ENCODE measurements at regions not wholly inside any gene's neighbourhood (a gene's known extent, or its start where the extent isn't known, plus 50 kb on each side); places are given as distances from the start of the nearest gene placed in this dataset.

GRCh38 chr6:134628154-134628553 lies 310.2 kb upstream of the SGK1 start:
- Histone ChIP-seq H3K4me3 (replicated peaks in 1 of 4; ENCODE audit: control extremely low read depth in 1 of 4, insufficient read depth in 1 of 4, low read depth in 3 of 4, low read length in 4 of 4) (no peak overlapping the region), H4K20me1 (ENCODE audit: control insufficient read depth, extremely low read depth, insufficient read depth, low read length) (no peaks in the 10 kb centered on the region), H3K27ac (ENCODE audit: insufficient read depth, low read length) (no peak overlapping the region), H3K79me2 (ENCODE audit: control insufficient read depth, insufficient read depth, low read length) (no peaks in the 10 kb centered on the region), H3K9me3 (ENCODE audit: control insufficient read depth, insufficient read depth, low read depth, low read length) (no peaks in the 10 kb centered on the region), H3K36me3 (ENCODE audit: control insufficient read depth, insufficient read depth, low read length) (no peaks in the 10 kb centered on the region), H3K9ac (ENCODE audit: insufficient read depth, low read length) (no peak overlapping the region), H3K4me2 (ENCODE audit: extremely low read depth, insufficient read depth, low read length) (no peak overlapping the region), H2AFZ (ENCODE audit: low read length) (no peak overlapping the region), H3K4me1 (ENCODE audit: control insufficient read depth, extremely low read depth, insufficient read depth, low read length) (no peaks in the 10 kb centered on the region), H3K27me3 (ENCODE audit: control insufficient read depth, insufficient read depth, low read length) (no peaks in the 10 kb centered on the region)
- TF ChIP-seq EZH2 (IDR thresholded peaks at IDR 0.05; ENCODE audit: low read length, missing control alignments) (no peak), CTCF (conservative IDR thresholded peaks at IDR 0.05 in 1 of 2, IDR thresholded peaks at IDR 0.05 in 1 of 2; ENCODE audit: low read depth in 1 of 2, low read length in 2 of 2) (no peak)
- DNase-seq (ENCODE audit: low read depth in 2 of 2), result no peak

- H2AFZ ChIP-seq (ENCODE audit: low read length), result no peak overlapping the region
- no peaks in the 10 kb centered on the region for H3K27me3 ChIP-seq (ENCODE audit: control insufficient read depth, insufficient read depth, low read length)
- H3K9me3 ChIP-seq (ENCODE audit: control insufficient read depth, insufficient read depth, low read depth, low read length), result no peaks in the 10 kb centered on the region
- no peak for DNase-seq (ENCODE audit: low read depth in 2 of 2)
- H3K4me3 ChIP-seq (replicated peaks in 1 of 4; ENCODE audit: control extremely low read depth in 1 of 4, insufficient read depth in 1 of 4, low read depth in 3 of 4, low read length in 4 of 4), result no peak overlapping the region
- no peak overlapping the region for H3K27ac ChIP-seq (ENCODE audit: insufficient read depth, low read length)
- H3K36me3 ChIP-seq (ENCODE audit: control insufficient read depth, insufficient read depth, low read length), result no peaks in the 10 kb centered on the region
- no peaks in the 10 kb centered on the region for H3K79me2 ChIP-seq (ENCODE audit: control insufficient read depth, insufficient read depth, low read length)
- H4K20me1 ChIP-seq (ENCODE audit: control insufficient read depth, extremely low read depth, insufficient read depth, low read length), result no peaks in the 10 kb centered on the region
- no peak for TF ChIP-seq EZH2 (IDR thresholded peaks at IDR 0.05; ENCODE audit: low read length, missing control alignments)
- no peak for TF ChIP-seq CTCF (conservative IDR thresholded peaks at IDR 0.05 in 1 of 2, IDR thresholded peaks at IDR 0.05 in 1 of 2; ENCODE audit: low read depth in 1 of 2, low read length in 2 of 2)
- no peak overlapping the region for H3K4me2 ChIP-seq (ENCODE audit: extremely low read depth, insufficient read depth, low read length)
- no peaks in the 10 kb centered on the region for H3K4me1 ChIP-seq (ENCODE audit: control insufficient read depth, extremely low read depth, insufficient read depth, low read length)
- no peak overlapping the region for H3K9ac ChIP-seq (ENCODE audit: insufficient read depth, low read length)
These were observed 309.8 kb upstream of the SGK1 start for GRCh38 chr6:134627707-134628106.

- no peaks in the 10 kb centered on the region for H4K20me1 ChIP-seq (ENCODE audit: control insufficient read depth, extremely low read depth, insufficient read depth, low read length)
- H3K4me1 ChIP-seq (ENCODE audit: control insufficient read depth, extremely low read depth, insufficient read depth, low read length), result no peaks in the 10 kb centered on the region
- H3K27me3 ChIP-seq (ENCODE audit: control insufficient read depth, insufficient read depth, low read length), result peaks cover 3% of the 10 kb centered on the region
- H3K4me2 ChIP-seq (ENCODE audit: extremely low read depth, insufficient read depth, low read length), result no peak overlapping the region
- H3K4me3 ChIP-seq (replicated peaks in 1 of 4; ENCODE audit: control extremely low read depth in 1 of 4, insufficient read depth in 1 of 4, low read depth in 3 of 4, low read length in 4 of 4), result no peak overlapping the region
- H2AFZ ChIP-seq (ENCODE audit: low read length), result no peak overlapping the region
- DNase-seq (ENCODE audit: low read depth in 2 of 2), result no peak
- no peak for TF ChIP-seq CTCF (conservative IDR thresholded peaks at IDR 0.05 in 1 of 2, IDR thresholded peaks at IDR 0.05 in 1 of 2; ENCODE audit: low read depth in 1 of 2, low read length in 2 of 2)
- TF ChIP-seq EZH2 (IDR thresholded peaks at IDR 0.05; ENCODE audit: low read length, missing control alignments), result no peak
- H3K9ac ChIP-seq (ENCODE audit: insufficient read depth, low read length), result no peak overlapping the region
- H3K27ac ChIP-seq (ENCODE audit: insufficient read depth, low read length), result no peak overlapping the region
- H3K9me3 ChIP-seq (ENCODE audit: control insufficient read depth, insufficient read depth, low read depth, low read length), result no peaks in the 10 kb centered on the region
- no peaks in the 10 kb centered on the region for H3K36me3 ChIP-seq (ENCODE audit: control insufficient read depth, insufficient read depth, low read length)
- H3K79me2 ChIP-seq (ENCODE audit: control insufficient read depth, insufficient read depth, low read length), result no peaks in the 10 kb centered on the region
These were observed 308.7 kb upstream of the SGK1 start for GRCh38 chr6:134626589-134626988.
